GM12878 (cell line): ENCODE measurements at regions not wholly inside any gene's neighbourhood (a gene's known extent, or its start where the extent isn't known, plus 50 kb on each side); places are given as distances from the start of the nearest gene placed in this dataset.

ENCODE experiments used
- ATAC-seq: fragments of 200-7000 bp; cut with Tn5 transposase; 3 replicates; pipeline ENCODE4 v1.9.1; 2020; ENCODE audit warnings: mild to moderate bottlenecking, moderate library complexity
- BruUV-seq: library from RNA; stranded (reverse); fragments of 400-500 nt; replicated peaks from 2 replicates; lab custom pipeline; 2021; lab: Mats Ljungman, UMichigan
- CTCF ChIA-PET: fragments of 300-600 bp; sonication (Branson Sonifier 250); formaldehyde crosslinking; extraction: SDS; loops from one replicate; lab custom pipeline; 2021; ENCODE audit warnings: inconsistent platforms; lab: Yijun Ruan, JAX
- POLR2A ChIA-PET: fragments of 350-600 bp; formaldehyde crosslinking; extraction: SDS; loops from one replicate; lab custom pipeline; 2021; ENCODE audit warnings: inconsistent platforms; lab: Charles Lee
- RAD21 ChIA-PET: fragments of 300-600 bp; sonication (Branson Sonifier 250); formaldehyde crosslinking; loops from one replicate; lab custom pipeline; 2023; ENCODE audit warnings: antibody characterized with exemption; ENCODE audit not compliant: unreplicated experiment; lab: Charles Lee
- SMC1A ChIA-PET: fragments of 300-600 bp; sonication (Branson Sonifier 250); formaldehyde crosslinking; loops from one replicate; lab custom pipeline; 2023; ENCODE audit not compliant: unreplicated experiment, uncharacterized antibody; lab: Charles Lee
- DNase-seq: peaks from one replicate; pipeline ENCODE4 v3.0.0-alpha.2; 2011; ENCODE audit warnings: low read depth, low spot score
- FAIRE-seq: peaks from 3 replicates; lab custom pipeline; 2011; peaks lifted over from hg19 to GRCh38; lab: Jason Lieb, UNC
- H2AFZ ChIP-seq: 2 replicates; pipeline ENCODE4 v1.6.0; 2011; ENCODE audit warnings: low read depth, low read length, control low read depth; ENCODE audit not compliant: control insufficient read depth
- H3K27ac ChIP-seq: 2 replicates; pipeline ENCODE4 v1.5.1; 2011; ENCODE audit warnings: control low read depth; ENCODE audit not compliant: control insufficient read depth, insufficient read depth
- H3K27me3 ChIP-seq, 2 experiments: replicated peaks in 1 of 2; 2 replicates each; pipeline versions ENCODE4 v1.6.0 to v1.6.1; 2011; ENCODE audit warnings: low read length in 1 of 2; ENCODE audit not compliant: control insufficient read depth in 2 of 2, insufficient read depth in 2 of 2
- H3K36me3 ChIP-seq, 2 experiments: 2 replicates each; pipeline ENCODE4 v1.5.1; 2011; ENCODE audit warnings: low read length in 1 of 2; ENCODE audit not compliant: control insufficient read depth in 2 of 2, insufficient read depth in 2 of 2
- H3K4me1 ChIP-seq: 2 replicates; pipeline ENCODE4 v1.6.1; 2011; ENCODE audit warnings: mild to moderate bottlenecking, low read length, moderate library complexity, mixed read lengths; ENCODE audit not compliant: control insufficient read depth, insufficient read depth
- H3K4me2 ChIP-seq: 2 replicates; pipeline ENCODE4 v1.6.0; 2011; ENCODE audit warnings: control low read depth; ENCODE audit not compliant: control insufficient read depth, insufficient read depth
- H3K4me3 ChIP-seq: fragments of 200-600 bp; sonication (generic); 2 replicates; pipeline ENCODE4 v1.5.1; 2016
- H3K79me2 ChIP-seq: 2 replicates; pipeline ENCODE4 v1.6.0; 2011; ENCODE audit warnings: low read length; ENCODE audit not compliant: control insufficient read depth, insufficient read depth
- H3K9ac ChIP-seq: 2 replicates; pipeline ENCODE4 v1.8.0; 2011; ENCODE audit warnings: low read length, control low read depth, mixed read lengths; ENCODE audit not compliant: control insufficient read depth, insufficient read depth
- H3K9me3 ChIP-seq: replicated peaks from 3 replicates; pipeline ENCODE4 v1.5.1; 2011; ENCODE audit warnings: mild to moderate bottlenecking, low read length; ENCODE audit not compliant: control insufficient read depth, insufficient read depth
- H4K20me1 ChIP-seq: 2 replicates; pipeline ENCODE4 v1.6.0; 2011; ENCODE audit not compliant: control insufficient read depth, insufficient read depth
- ASH2L ChIP-seq: fragments of 300-600, 200-600 bp; sonication (generic); IDR thresholded peaks from 2 replicates; pipeline ENCODE4 v1.6.1; 2017; ENCODE audit warnings: low read depth, mild to moderate bottlenecking, borderline replicate concordance
- CBX5 ChIP-seq: sonication (generic); IDR thresholded peaks from 2 replicates; pipeline ENCODE4 v1.6.1; 2016; ENCODE audit warnings: low read depth, moderate library complexity, mild to moderate bottlenecking, inconsistent platforms
- CHD2 ChIP-seq: IDR thresholded peaks from 2 replicates; pipeline ENCODE4 v1.6.1; 2011; ENCODE audit warnings: low read depth, low read length, improper control_type of control experiment, borderline replicate concordance
- EP300 ChIP-seq, 2 experiments: fragments of 150-350 bp in 1 of 2; IDR thresholded peaks; 2 replicates each; pipeline ENCODE4 v1.6.1; 2011 to 2012; ENCODE audit warnings: low read depth in 2 of 2, low read length in 2 of 2, borderline replicate concordance in 1 of 2, improper control_type of control experiment in 1 of 2, inconsistent platforms in 1 of 2; ENCODE audit not compliant: control insufficient read depth in 1 of 2
- ESRRA ChIP-seq: IDR thresholded peaks from 2 replicates; pipeline ENCODE4 v1.6.1; 2012; ENCODE audit warnings: mild to moderate bottlenecking, low read length, improper control_type of control experiment
- HDAC6 ChIP-seq: fragments of 200-600 bp; sonication (generic); IDR thresholded peaks from one replicate; pipeline ENCODE4 v1.8.0; 2017; ENCODE audit warnings: antibody characterized with exemption; ENCODE audit not compliant: unreplicated experiment
- HDGF ChIP-seq: fragments of 450-650 bp; IDR thresholded peaks from 2 replicates; pipeline ENCODE4 v1.6.1; 2016; ENCODE audit warnings: antibody characterized with exemption
- JUND ChIP-seq: IDR thresholded peaks from 2 replicates; pipeline ENCODE4 v1.6.1; 2012; ENCODE audit warnings: low read depth, mild to moderate bottlenecking, low read length, improper control_type of control experiment, moderate library complexity
- MYC ChIP-seq: IDR thresholded peaks from 2 replicates; pipeline ENCODE4 v1.6.1; 2011; ENCODE audit warnings: mild to moderate bottlenecking, low read length, moderate library complexity, inconsistent platforms; ENCODE audit not compliant: insufficient read depth, insufficient replicate concordance, insufficient read length, severe bottlenecking
- POLR2AphosphoS5 ChIP-seq: IDR thresholded peaks from 2 replicates; pipeline ENCODE4 v1.6.1; 2011; ENCODE audit warnings: mild to moderate bottlenecking, low read length, inconsistent platforms
- POU2F2 ChIP-seq: IDR thresholded peaks from 3 replicates; pipeline ENCODE4 v1.6.1; 2011; ENCODE audit warnings: low read depth, mild to moderate bottlenecking, low read length, borderline replicate concordance
- RB1 ChIP-seq: fragments of 450-650 bp; formaldehyde crosslinking; IDR thresholded peaks from 2 replicates; pipeline ENCODE4 v1.6.1; 2017; ENCODE audit warnings: mild to moderate bottlenecking, borderline replicate concordance
- RFX5 ChIP-seq: IDR thresholded peaks from 2 replicates; pipeline ENCODE4 v1.6.1; 2011; ENCODE audit warnings: low read depth, low read length, improper control_type of control experiment
- RUNX3 ChIP-seq: IDR thresholded peaks from 2 replicates; pipeline ENCODE4 v1.6.1; 2012; ENCODE audit warnings: low read length, inconsistent platforms
- SIX5 ChIP-seq: IDR thresholded peaks from 2 replicates; pipeline ENCODE4 v1.6.1; 2011; ENCODE audit warnings: mild to moderate bottlenecking, low read depth, low read length, moderate library complexity; ENCODE audit not compliant: severe bottlenecking
- SREBF1 ChIP-seq: IDR thresholded peaks from 2 replicates; pipeline ENCODE4 v1.6.1; 2012; ENCODE audit warnings: mild to moderate bottlenecking, low read length
- TCF7 ChIP-seq: IDR thresholded peaks from 2 replicates; pipeline ENCODE4 v1.6.1; 2014; ENCODE audit warnings: antibody characterized with exemption, borderline replicate concordance
- YY1 ChIP-seq: IDR thresholded peaks from 2 replicates; pipeline ENCODE4 v1.6.1; 2011; ENCODE audit warnings: low read depth, mild to moderate bottlenecking, low read length
- WGBS: methylation state at CpG from one replicate; pipeline ENCODE4 v1.1.6; 2016; ENCODE audit warnings: low lambda C conversion rate; ENCODE audit not compliant: insufficient replicate concordance, insufficient coverage; ENCODE audit errors: missing lambda C conversion rate; 5-methylcytosine and 5-hydroxymethylcytosine counted together
- in situ Hi-C: fragments of 300-500 bp; cut with MboI; formaldehyde crosslinking; loops from 9 replicates; pipeline ENCODE4 v1.14.3; 2018; ENCODE audit warnings: mixed read lengths
- intact Hi-C: fragments of 100-400 bp; cut with micrococcal nuclease; formaldehyde crosslinking; loops from one replicate; pipeline ENCODE4 v1.14.2; 2022; ENCODE audit not compliant: unreplicated experiment
- TF ChIP-seq, protein P1 (sequence below): fragments of 450-650 bp; IDR thresholded peaks from 2 replicates; pipeline ENCODE4 v1.6.1; 2017; ENCODE audit warnings: mild to moderate bottlenecking, low read depth, inconsistent platforms; ENCODE audit not compliant: poor library complexity, severe bottlenecking

DNA sequence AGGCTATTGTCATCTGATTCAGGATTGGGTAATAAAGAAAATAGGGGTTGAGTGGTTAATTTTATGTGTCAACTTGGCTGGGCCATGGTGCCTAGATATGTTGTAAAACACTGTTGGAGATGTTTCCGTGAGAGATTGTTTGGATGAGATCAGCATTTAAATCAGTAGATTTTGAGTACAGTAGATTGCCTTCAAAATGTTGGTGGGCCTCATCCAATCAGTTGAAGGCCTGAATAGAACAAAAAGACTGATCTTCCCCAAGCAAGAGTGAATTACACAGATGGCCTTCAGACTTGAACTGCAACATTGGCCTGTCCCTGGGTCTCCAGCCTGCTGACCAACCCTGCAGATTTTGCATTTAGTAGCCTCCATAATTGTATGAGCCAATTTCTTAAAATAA, 401.3 kb upstream of the KIF2A start:
- Histone ChIP-seq H3K9me3 (no peaks in the 10 kb centered on the region), H3K27me3 (no peaks in the 10 kb centered on the region), H3K4me3 (no peak overlapping the region), H3K4me1 (no peaks in the 10 kb centered on the region), H3K4me2 (no peak overlapping the region), H4K20me1 (no peaks in the 10 kb centered on the region), H3K27ac (no peak overlapping the region), H3K36me3 (no peaks in the 10 kb centered on the region), H3K9ac (no peak overlapping the region), H2AFZ (no peak overlapping the region), H3K79me2 (no peaks in the 10 kb centered on the region)
- intact Hi-C loops = no loop called here
- WGBS = 18% methylated on average over 1 of the region's 1 CpG
- ChIA-PET CTCF (no interaction called here), SMC1A (interaction anchor here (1.1 kb wide), 1 partner anchor 18 kb away, joined by 3 read pairs; no protein-coding TSS in a partner anchor), POLR2A (no interaction called here), RAD21 (no interaction called here)
- no peak for DNase-seq
- BruUV-seq = no TSS peak
- no peak for FAIRE-seq
- ATAC-seq = no peak
- in situ Hi-C loops = no loop called here
- no peak for TF ChIP-seq EP300 (IDR thresholded peaks at IDR 0.05; ENCODE audit: borderline replicate concordance in 1 of 2, control insufficient read depth in 1 of 2, low read depth in 2 of 2, low read length in 2 of 2)
- no peak for TF ChIP-seq POU2F2
- TF ChIP-seq ESRRA = no peak
- no peak for TF ChIP-seq CHD2
- TF ChIP-seq JUND = no peak
- TF ChIP-seq ASH2L = no peak
- no peak for TF ChIP-seq TCF7
- no peak for TF ChIP-seq HDGF
- TF ChIP-seq HDAC6 = no peak
- TF ChIP-seq, all 136 proteins: peak for 0

DNA sequence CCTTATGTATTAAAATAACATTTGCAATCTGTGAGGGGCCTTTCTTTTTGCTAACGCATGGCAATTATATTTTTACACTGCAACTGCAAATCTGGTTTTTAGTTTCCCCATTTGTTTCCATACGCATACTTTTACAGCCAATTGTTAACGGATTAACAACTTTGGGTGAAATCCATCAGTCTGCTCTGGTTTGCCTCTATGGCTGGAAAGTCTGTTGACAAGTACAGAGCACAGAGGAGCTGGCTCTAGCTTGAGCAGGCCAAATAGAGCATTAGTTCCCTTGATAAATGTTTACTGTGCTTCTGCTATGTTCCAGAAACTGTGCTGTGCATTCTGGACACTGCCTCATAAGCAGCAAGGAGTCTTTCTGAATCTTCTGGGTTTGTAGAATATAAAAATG, 400.4 kb upstream of the KIF2A start:
- Histone ChIP-seq H3K4me3 (no peak overlapping the region), H4K20me1 (no peaks in the 10 kb centered on the region), H3K9me3 (no peaks in the 10 kb centered on the region), H2AFZ (no peak overlapping the region), H3K4me2 (no peak overlapping the region), H3K27ac (no peak overlapping the region), H3K79me2 (no peaks in the 10 kb centered on the region), H3K4me1 (no peaks in the 10 kb centered on the region), H3K9ac (no peak overlapping the region), H3K27me3 (no peaks in the 10 kb centered on the region), H3K36me3 (no peaks in the 10 kb centered on the region)
- ChIA-PET RAD21 (no interaction called here), CTCF (interaction anchor here (0.9 kb wide), 1 partner anchor 59 kb away, joined by 3 read pairs; no protein-coding TSS in a partner anchor), SMC1A (no interaction called here), POLR2A (no interaction called here)
- 43% methylated on average over 3 of the region's 3 CpGs for WGBS
- FAIRE-seq = no peak
- in situ Hi-C loops (no loop called here), intact Hi-C loops (no loop called here)
- DNase-seq = no peak
- no TSS peak for BruUV-seq
- ATAC-seq = no peak
- TF ChIP-seq MYC = no peak
- TF ChIP-seq RUNX3 = no peak
- TF ChIP-seq HDGF = no peak
- TF ChIP-seq RFX5 = no peak
- TF ChIP-seq, protein P1, sequence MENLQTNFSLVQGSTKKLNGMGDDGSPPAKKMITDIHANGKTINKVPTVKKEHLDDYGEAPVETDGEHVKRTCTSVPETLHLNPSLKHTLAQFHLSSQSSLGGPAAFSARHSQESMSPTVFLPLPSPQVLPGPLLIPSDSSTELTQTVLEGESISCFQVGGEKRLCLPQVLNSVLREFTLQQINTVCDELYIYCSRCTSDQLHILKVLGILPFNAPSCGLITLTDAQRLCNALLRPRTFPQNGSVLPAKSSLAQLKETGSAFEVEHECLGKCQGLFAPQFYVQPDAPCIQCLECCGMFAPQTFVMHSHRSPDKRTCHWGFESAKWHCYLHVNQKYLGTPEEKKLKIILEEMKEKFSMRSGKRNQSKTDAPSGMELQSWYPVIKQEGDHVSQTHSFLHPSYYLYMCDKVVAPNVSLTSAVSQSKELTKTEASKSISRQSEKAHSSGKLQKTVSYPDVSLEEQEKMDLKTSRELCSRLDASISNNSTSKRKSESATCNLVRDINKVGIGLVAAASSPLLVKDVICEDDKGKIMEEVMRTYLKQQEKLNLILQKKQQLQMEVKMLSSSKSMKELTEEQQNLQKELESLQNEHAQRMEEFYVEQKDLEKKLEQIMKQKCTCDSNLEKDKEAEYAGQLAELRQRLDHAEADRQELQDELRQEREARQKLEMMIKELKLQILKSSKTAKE = no peak
- TF ChIP-seq SIX5 = no peak
- TF ChIP-seq POLR2AphosphoS5 = no peak
- TF ChIP-seq RB1 = no peak
- TF ChIP-seq SREBF1 = no peak
- TF ChIP-seq CBX5 = no peak
- TF ChIP-seq YY1 = no peak
